ENCODE measurements at regions not wholly inside any gene's neighbourhood (a gene's known extent, or its start where the extent isn't known, plus 50 kb on each side); places are given as distances from the start of the nearest gene placed in this dataset.

DNA sequence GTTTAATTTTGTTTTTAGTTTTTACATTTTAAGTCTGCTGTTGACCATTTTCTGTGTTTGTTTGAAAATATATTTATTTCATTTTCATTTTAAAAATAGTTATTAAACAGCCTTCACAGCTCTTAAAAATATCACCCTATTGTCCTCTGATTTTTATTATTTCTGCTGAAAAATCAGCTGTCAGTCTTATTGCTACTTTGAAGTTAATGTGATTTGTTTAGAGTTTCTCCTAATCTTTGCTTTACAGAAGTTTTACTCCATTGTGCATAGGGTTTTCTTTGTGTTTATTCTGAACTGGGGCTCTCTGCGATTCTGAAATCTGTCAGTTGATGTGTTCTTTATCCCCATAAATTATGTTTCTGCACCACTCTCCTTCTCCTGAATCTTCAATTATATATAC, 486.3 kb downstream of the SOX5 start:
- no peak for TF ChIP-seq PRDM1 (tag by site-specific recombination; IDR thresholded peaks at IDR 0.05)
- TF ChIP-seq SP2 (tag by site-specific recombination; IDR thresholded peaks at IDR 0.05), result no peak
- TF ChIP-seq ZNF24 (tag by site-specific recombination; IDR thresholded peaks at IDR 0.05), result no peak
- TF ChIP-seq ZNF274 (IDR thresholded peaks at IDR 0.05; ENCODE audit: low read length), result no peak
- TF ChIP-seq ZNF274 (tag by site-specific recombination; IDR thresholded peaks at IDR 0.05; ENCODE audit: borderline replicate concordance), result no peak
